ENCODE measurements at regions not wholly inside any gene's neighbourhood (a gene's known extent, or its start where the extent isn't known, plus 50 kb on each side); places are given as distances from the start of the nearest gene placed in this dataset.
A peak's percentile ranks its signal among the peaks of the same experiment; 100 is the strongest.
"Not testable (repeated sequence)": the region's sequence is repeated elsewhere in the genome, so short reads cannot be mapped to it uniquely, and the experiment has no call there.

DNA sequence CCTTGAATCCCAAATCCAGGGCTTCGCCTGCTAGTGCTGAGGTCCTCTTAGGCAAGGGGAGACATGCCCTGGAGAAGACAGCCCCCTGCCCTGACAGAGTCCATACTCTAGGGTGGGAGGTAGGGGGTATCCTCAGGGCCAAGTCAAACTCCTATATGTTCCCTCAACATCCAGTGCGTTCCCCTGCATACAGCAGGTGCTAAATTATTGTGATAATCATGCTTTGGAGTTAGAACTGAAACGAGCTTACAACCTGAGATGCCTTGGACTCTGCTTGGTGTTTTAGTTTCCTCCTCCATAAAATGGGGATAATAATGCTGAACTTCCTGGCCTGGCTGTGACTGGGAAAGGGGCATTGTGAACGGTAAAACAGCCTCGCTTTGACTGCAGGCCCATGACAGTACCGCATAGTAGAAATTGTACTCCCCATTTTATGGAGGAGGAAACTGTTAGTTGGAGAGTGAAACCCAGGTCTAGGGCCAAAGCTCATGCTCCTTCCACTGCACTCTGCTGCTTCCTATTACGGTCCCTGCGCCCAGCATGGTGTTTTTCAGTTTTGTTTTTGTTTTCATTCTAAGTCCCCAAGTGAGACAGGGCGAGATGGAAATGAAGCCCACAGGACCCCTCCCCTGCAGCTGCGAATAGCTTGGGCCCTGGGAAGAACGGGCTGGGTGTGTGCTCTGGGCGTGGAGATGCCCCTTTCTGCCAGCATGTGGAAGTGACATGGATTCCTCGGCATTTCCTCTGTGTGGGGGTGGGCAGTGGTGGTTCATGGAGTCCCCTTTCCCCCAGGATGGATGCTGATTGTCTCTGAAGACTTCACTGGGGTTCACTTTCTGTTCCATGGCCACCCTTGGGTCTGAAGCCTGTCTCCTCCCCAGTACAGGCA, 162.5 kb downstream of the VEGFA start:
- no peak for DNase-seq

DNA sequence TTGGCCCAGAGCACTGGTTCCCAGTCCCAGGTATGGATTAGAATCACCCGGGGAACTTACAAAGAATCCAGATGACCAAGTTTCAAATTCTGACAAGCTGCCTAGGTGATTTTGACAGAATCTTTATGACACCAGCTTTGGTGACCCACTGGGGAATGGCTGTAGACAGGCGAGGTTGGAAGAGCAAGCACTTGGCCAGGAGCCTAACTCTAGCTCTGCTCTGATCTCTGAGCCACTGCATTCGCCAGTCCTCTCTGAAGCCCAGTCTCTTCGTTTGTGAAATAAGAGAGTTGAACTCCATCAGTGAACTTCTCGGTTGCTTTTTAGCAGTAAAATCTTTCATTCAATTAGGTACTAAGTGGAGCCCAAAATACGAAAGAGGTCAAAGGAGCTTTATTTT, 161.2 kb downstream of the VEGFA start:
- no peak for DNase-seq

DNA sequence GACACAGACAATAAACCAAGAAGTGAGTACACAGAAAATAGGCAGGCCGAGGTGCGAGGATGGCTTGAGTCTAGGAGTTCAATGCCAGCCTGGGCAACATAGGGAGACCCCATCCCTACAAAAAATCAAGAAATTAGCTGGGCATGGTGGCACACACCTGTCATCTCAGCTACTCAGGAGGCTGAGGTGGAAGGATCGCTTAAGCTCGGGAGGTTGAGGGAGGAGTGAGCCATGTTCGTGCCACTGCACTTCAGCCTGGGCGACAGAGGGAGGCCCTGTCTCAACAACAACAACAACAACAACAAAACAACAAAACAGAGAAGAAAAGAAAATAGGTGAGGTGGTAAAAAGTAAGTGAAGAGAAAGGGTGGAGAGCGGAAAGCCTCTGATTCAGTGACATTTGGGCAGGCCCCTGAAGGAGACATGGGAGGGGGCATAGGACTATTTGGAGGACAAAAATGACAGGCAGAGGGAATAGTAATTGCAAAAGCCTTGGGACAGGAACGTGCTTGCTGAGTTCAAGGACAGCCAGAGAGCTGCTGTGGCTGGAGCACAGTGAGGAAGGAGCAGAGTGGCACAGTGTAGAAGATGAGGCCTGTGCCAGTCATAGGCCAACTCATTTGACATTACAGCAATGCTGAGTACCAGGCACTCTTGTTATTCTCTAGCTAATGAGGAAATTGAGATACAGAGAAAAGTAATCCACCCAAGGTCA, 160.6 kb downstream of the VEGFA start:
- DNase-seq, result no peak

DNA sequence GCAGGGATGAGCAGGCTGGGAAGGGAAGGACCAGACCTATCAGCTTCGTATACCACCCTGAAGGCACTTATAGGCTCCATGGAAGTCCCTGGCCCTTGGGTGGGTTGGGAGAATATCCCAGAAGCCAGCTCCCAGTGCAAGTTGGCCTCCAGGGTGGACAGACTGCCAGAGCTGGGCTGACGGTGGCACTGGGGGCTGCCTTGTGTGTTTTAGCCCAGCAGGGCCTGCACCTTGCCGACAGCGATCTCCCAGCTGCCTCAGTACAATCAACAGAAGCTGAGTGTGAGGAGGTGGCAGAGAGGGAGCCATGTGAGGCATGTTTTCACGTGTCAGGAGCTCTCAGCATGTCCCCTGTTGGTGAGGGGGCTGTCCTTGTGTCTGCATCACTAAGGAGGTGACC, 159.5 kb downstream of the VEGFA start:
- DNase-seq, result no peak

DNA sequence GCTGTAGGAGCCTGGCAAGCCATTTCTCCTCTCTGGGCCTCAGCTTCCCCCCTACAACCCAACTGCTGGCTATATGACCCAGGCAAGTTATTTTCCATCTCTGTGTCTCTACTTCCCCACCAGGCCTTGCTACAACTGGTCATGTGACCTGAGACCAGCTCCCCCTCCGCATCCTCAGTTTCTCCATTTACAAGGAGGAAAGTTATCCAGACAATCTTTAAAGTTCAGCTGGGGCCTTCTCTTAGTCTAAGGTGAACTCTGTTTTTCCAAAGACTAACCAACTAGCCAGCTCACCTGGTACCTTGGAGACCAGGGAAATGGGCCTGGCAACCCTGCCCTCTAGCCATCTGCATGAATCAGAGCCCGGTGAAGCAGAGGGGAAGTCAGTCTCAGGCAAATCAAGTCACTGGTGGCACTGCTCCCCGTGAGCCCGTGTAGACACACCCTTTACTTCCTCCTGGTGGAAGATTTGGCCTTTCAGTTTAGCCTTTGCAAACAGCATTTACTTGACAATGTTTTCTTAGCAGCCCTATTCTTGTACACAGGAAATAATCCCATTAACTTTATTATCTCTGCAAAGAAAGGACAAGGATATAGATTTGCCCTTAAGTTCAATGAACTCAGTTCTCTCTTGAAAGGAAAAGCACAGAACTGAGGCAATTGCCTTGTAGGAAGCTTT, 157.7 kb downstream of the VEGFA start:
- no peak for DNase-seq

DNA sequence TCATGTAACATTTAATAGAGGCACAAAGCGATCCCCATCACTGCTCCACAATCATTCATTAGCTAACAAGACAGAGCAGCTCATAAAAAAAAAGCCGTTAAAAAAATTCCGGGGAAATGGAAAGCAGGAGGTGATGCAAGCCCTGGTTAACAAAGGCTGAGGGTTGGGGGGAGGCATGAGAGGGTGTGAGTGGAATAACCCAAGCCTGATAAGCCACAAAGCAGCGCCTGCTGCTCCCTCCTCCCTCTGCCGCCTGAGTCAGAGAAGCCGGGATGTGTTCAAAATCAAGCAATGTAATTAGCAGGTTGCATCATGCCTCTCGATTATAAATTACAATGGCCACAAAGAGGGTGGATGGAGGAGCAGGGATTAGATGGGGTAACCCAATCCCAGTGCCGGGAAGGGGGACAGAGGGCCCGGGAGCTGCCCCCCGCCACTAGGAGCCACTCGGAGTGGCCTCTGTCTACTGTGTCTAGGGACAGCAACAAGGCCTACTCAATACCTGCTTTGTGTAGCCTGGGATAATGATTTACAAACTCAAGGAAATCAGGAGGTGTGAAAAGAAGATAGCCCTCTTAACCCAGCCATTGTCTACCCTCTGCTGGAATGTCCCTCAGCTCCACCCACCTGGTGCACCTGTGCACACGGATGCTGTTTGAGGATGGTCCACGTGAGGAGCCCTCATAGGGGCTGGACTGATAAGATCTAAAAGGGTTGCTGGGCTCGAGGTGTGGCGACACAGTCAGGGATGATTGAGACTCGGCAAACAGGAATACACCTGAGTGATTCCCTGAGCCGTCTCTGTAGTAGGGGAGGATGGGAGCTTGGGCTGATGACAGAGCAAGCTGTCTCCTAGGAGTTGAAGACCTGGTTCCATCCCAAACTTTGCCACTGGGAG, 156.9 kb downstream of the VEGFA start:
- DNase-seq, result peak; percentile 56

DNA sequence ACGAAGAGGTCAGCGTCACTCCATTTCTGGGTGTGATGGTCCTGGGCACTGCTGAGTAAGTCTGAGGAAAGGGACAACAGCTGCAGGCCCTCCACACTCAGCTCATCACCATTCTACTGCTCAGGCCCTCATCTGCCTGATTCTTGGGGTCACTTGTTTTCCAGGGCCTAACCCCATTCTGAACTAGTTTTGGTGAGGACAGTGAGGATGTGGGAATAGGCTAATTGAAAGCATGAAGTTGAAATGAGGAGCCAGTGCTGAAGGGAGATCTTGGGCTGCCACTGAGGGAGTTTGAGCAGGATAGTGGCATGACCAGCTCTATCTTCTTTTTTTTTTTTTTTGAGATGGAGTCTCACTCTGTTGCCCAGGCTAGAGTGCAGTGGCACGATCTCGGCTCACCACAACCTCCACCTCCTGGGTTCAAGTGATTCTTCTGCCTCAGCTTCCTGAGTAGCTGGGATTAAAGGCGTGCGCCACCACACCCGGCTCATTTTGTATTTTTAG, 155.7 kb downstream of the VEGFA start:
- not testable (repeated sequence) for DNase-seq

DNA sequence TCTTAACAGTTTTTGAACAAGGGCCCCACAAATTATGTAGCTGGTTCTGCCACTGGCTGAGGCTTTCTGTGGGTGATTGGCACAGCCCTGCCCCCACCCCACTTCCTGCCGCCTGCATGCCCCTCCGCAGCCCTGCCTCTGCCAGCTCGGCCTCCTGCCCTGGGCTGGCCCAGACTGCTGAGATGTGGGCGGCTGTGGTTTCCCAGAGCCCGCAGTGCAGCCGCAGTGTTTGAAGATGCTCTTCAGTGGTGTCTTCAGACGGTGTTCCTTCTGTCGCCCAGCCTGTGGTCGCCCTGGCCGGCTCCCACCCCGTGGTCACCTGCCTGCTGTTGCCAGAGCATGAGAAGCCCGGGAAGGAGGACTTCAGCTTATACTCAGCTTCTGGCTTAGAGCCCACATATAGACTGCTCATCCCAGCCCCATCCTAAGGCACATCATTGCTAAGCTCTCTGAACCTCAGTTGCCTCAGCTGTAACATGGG, 154.3 kb downstream of the VEGFA start:
- peak; percentile 66 for DNase-seq

DNA sequence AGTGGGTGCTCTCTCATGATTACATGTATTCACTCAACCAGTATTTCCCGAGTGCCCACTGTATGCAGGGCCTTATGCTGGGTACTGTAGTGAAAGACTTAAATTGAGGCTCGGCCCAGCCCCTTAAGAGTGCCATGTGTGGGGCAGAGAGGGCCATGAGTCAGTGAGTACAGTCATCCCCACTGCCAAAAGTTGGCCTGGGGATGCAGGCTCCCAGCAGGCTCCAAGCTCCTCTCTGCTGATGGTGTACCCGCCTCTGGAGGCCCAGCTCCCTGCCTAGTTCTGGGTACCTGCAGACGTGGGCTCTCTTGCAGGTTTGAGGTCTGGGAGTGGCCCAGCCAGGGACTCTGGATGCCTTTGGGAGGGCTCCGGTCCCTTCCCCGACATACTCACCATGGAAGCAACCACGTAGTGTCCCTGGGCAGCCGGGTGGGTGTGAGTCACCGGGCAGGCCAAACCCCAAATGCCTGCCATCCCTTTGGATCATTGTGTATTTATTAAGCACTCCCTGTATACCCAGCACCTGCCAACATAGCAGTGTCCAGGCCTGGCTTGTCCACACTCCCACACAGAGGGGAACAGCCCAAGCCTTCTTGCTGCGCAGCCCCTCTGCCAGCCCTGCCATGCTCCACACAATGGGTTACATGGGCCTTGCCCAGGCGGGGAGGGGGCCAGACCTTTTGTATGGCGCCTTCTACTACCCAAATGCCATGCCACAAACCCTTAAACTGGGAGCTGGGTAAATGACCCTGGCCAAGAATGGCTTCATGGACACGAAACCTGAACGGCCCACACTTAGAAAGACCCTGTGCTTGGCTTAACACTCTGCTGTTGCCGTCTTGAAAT, 153.6 kb downstream of the VEGFA start:
- no peak for DNase-seq

DNA sequence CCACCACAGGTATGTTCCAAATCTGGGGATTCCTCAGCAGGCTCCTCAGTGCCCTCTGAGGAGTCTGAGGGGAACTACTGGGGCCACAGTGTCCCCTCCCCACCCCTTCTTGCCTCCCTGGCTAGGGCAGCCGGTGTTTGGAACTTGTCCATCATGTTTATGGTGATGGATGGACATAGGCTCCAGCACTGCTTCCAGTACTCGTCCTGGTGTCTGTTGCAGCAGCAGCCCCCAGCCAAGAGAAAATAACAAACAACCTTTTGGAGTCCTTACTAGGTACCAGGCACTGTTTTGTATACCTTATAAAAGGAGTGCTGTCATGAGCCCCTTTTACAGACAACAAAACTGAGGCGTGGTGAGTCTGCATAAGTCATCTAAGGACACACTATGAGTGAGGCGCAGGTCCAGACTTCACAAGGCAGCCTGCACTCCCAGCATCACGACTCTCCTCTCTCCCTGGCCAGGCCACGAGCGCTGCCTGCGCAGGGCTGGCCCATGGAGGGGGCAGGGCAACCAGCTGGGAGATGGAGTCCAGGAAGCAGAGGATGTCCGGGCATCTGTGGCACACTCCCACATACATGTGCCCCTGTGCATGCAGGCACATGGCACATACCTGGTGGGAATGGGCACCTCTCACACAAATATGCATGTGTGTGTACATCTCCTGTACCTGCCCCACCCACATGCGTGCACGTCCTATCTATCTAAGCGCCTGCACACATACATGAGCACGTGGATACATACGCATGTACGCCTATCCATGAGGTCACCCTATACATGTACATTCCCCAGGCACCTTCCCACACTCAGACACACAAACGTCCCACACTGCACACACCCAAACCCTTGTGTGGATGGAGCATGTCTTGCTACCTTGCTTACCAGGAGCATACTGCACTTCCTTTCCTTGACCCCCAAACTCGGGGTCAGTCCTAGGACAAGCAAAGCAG, 152.7 kb downstream of the VEGFA start:
- DNase-seq, result no peak

DNA sequence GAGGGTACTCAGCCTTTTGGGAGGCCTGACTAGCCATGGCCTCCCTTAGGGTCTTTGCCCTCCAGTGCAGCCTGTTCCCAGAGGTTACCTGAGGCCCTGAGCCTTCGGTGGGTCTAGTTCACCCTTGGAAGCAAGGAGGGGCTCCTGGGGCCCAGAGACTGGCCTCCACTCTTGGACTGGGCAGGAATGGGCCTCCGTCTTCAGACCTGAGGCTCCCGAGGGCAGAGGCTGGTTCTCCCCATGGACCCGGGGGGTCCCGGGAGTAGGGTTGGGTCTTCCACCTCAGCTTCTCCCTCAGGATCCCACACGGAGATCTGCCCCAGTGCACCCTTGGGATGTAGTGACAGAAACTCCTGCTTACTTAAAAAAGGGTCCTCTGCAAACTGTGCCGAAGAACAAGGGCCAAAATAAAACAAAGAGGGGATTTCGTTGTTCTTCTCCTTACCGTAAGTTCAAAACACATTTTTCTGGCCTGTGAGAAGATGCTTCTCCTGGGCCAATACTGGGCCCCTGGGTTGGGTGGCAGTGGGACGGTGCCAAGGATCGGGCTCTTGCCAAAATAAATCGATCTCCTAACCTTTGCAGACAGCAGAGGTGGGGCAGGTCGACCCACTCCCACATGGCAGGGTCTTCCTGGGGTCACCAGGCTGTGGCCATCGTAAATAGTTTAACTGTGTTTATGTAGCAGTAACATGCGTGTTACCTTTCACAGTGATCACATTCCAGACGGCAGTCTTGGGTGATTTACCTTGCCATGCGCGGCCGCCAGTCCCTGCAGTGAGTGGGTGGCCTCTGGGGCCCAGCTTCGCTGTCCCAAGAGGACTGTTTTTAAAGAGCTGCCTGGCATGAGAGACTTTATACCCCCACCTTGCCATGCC, 151.8 kb downstream of the VEGFA start:
- DNase-seq, result no peak

DNA sequence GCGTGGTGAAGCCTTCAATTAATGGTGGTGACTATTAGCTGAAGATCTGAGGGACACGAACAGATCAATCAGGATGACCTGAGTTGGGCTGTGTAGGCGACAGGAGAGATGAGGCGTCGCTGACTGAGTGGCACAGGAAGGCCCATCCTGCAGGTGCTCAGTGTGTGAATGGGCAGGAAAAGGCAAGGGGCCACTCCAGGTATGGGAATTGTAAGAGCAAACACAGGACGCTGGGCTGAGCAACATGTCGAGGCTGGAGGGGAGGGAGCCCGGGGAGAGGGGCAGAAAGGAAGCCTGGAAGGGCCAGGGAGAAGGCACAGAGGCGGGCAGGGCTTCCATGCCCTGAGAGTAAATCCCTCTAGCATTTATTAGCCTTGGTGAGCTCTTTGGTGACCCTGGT, 151.0 kb downstream of the VEGFA start:
- peak; percentile 37 for DNase-seq

DNA sequence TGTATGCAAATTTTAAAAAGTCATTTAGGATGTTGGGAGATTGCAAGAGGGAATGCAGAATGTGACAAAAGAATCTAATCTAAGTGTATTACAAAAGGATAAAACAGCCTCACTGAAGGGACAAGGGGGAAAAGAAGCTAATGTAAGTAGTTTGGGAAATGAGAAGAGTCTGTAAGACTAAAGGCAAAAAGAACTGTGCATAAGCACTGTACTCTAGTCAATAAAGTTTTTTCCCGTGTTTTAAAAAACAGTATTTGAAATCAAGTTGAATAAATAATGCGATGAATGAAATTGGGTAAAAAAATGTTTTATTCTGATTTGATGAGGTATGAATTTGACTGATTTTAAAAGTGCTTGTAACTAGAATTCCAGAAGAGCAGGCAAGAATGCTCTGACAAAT, 149.8 kb downstream of the VEGFA start:
- no peak for DNase-seq

DNA sequence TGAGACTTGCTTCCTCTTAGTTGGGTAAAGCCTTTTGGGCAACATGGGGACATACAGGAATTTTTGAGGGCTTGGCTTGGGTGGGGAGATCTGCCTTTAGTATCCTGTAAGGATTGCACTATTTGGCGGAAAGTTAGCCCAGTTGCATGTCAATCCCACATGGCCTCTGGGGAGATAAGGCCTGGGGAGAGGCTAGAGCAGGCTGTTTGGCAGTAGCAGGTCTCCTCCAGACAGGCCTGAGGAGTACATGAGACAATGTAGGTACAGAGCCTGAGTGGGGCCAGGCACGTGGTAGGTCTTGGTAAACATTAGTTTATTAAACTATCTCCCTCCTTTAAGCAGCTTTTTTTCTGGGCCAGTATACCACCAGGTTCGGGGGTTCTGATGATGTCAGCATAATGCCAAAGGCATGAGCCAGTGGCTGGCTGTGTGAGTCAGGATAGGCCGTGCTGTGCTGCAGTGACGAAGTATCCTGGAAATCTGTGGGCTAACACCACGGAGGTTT, 147.9 kb downstream of the VEGFA start:
- DNase-seq, result no peak

DNA sequence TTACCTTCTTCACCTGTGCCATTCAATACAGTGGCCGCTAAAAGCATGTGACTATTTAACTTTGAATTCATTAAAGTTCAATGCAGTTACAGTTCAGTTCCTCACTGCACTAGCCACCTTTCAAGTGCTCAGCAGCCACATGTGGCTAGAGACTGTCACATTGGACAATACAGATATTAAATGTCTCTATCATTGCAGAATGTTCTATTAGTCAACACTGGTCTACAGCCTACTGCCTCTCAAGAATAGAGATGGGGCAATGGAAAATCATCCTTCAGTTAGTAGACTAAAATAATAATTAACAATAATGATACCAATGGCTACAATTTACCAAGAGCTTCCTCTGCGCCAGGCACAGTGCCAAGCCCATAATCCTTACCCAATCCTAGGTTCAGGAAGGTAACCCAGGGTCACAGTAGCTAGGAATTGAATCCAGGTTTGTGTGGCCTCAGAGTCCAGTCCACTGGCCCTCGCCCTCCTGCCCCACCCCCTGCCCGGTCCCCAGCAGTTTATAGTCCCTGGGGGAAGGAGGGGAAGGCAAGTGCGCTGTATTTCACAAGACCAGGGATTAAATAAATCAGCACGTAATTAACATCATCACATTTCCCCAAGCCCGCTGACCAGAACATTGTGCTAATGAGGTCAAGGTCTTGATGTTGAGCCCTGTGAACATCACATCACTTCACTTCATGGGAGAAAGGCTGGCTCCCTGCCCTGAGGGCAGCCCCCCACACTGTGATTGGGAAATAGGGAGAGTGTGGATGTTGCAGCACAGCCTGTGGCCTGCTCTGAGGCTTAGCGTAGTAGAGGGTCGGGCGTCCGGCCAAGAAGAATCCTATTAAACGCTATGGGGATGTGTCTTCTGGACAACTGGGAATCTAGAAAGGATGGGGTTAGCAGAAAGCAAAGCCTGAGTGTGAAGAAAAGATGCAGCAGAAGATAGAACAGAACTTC, 147.2 kb downstream of the VEGFA start:
- DNase-seq, result peak; percentile 23

DNA sequence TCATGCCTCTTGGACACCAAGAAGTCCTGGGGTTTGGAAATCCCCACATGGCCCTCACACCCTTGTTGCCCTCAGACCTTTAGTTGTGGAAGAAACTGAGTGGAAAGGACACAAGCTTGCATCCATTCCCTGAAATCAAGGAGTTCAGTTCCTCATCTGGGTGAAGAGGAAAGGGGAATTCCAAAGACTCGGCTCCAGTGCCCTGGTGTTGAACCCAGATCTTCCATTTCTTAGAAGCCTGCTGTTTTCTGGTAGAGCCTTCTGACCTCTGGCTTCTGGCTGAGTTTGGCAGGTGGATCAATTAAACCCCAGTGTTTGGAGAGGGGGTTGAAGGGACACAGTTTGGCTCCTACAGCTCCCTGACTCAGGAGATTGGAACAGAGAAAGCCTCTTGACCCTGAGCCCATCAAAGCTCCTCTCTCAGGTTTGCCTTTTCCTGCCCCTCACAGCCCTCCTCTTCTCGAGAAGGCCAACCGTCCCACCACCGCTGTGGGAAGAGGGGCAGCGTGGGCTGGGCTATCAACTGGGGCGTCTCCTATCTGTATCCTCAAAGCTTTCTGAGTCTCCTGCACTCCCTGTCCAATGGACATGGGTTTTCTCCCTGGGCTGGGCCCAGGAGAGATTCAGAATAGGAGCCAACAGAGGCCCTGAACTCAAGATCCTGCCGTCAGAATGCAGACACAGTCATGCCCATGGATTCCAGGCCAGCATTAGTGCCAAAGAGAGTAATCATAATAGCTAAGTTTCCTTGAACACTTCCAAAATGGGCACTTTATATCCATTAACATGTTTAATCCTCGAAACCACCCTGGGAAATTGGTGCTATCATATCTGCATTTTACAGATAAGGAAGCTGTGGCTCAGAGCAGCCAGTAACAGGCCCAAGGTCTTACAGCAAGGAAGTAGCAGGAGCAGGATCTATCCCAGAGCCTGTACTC, 146.2 kb downstream of the VEGFA start:
- DNase-seq, result no peak

All from NCI-H2029 (cell line).